ENCODE measurements at regions not wholly inside any gene's neighbourhood (a gene's known extent, or its start where the extent isn't known, plus 50 kb on each side); places are given as distances from the start of the nearest gene placed in this dataset.
A peak's percentile ranks its signal among the peaks of the same experiment; 100 is the strongest.

GRCh38 chr6:154917941-154918340 lies 77.2 kb upstream of the TIAM2 start:
- DNase-seq (ENCODE audit: low read depth), result no peak
- H3K4me3 ChIP-seq (ENCODE audit: low read depth, low read length), result no peak overlapping the region
- TF ChIP-seq CTCF (IDR thresholded peaks at IDR 0.05; ENCODE audit: insufficient read depth, low read depth, low read length, missing control alignments), result no peak

GRCh38 chr6:154919806-154920205 lies 75.3 kb upstream of the TIAM2 start:
- no peak for DNase-seq (ENCODE audit: low read depth)
- no peak overlapping the region for H3K4me3 ChIP-seq (ENCODE audit: low read depth, low read length)
- no peak for TF ChIP-seq CTCF (IDR thresholded peaks at IDR 0.05; ENCODE audit: insufficient read depth, low read depth, low read length, missing control alignments)

- no peak for TF ChIP-seq CTCF (IDR thresholded peaks at IDR 0.05; ENCODE audit: insufficient read depth, low read depth, low read length, missing control alignments)
- no peak overlapping the region for H3K4me3 ChIP-seq (ENCODE audit: low read depth, low read length)
- DNase-seq (ENCODE audit: low read depth), result no peak
These were observed 74.5 kb upstream of the TIAM2 start for GRCh38 chr6:154920495-154921200.

GRCh38 chr6:154921482-154921881 lies 73.6 kb upstream of the TIAM2 start:
- no peak for TF ChIP-seq CTCF (IDR thresholded peaks at IDR 0.05; ENCODE audit: insufficient read depth, low read depth, low read length, missing control alignments)
- H3K4me3 ChIP-seq (ENCODE audit: low read depth, low read length), result no peak overlapping the region

GRCh38 chr6:154923199-154923869 lies 71.8 kb upstream of the TIAM2 start:
- no peak overlapping the region for H3K4me3 ChIP-seq (ENCODE audit: low read depth, low read length)
- no peak for TF ChIP-seq CTCF (IDR thresholded peaks at IDR 0.05; ENCODE audit: insufficient read depth, low read depth, low read length, missing control alignments)
- DNase-seq (ENCODE audit: low read depth), result no peak

More at GRCh38 chr6:154921482-154921881, 73.6 kb upstream of the TIAM2 start:
- DNase-seq (ENCODE audit: low read depth), result peak; percentile 27

GRCh38 chr6:154925130-154925529 lies 70.0 kb upstream of the TIAM2 start:
- H3K4me3 ChIP-seq (ENCODE audit: low read depth, low read length), result no peak overlapping the region
- TF ChIP-seq CTCF (IDR thresholded peaks at IDR 0.05; ENCODE audit: insufficient read depth, low read depth, low read length, missing control alignments), result no peak
- DNase-seq (ENCODE audit: low read depth), result no peak

All from GM12865 (cell line).